CD14-positive monocyte (primary cell): ENCODE measurements at regions not wholly inside any gene's neighbourhood (a gene's known extent, or its start where the extent isn't known, plus 50 kb on each side); places are given as distances from the start of the nearest gene placed in this dataset.

Source experiments
- DNase-seq, 3 donors: peaks; one replicate each; pipeline ENCODE4 v3.0.0-alpha.2; 2011 to 2022
- H2AFZ ChIP-seq: 2 replicates; pipeline ENCODE4 v1.6.0; 2012; ENCODE audit warnings: mild to moderate bottlenecking, low read depth, low read length, inconsistent platforms; ENCODE audit not compliant: insufficient read depth, poor library complexity, severe bottlenecking
- H3K27ac ChIP-seq, 2 donors: 1 replicate in 1 of 2; 2 replicates in 1 of 2; pipeline ENCODE4 v1.5.1; 2012 to 2013; ENCODE audit warnings: low read length in 2 of 2, control low read depth in 1 of 2, inconsistent platforms in 1 of 2, low read depth in 1 of 2, mild to moderate bottlenecking in 1 of 2
- H3K27me3 ChIP-seq, 2 donors: one replicate each; pipeline versions ENCODE4 v1.6.0 to v1.6.1; 2011 to 2013; ENCODE audit warnings: low read length in 2 of 2; ENCODE audit not compliant: control insufficient read depth in 2 of 2, insufficient read depth in 2 of 2
- H3K36me3 ChIP-seq, 2 donors: replicated peaks in 1 of 2; 1 replicate in 1 of 2; 2 replicates in 1 of 2; pipeline versions ENCODE4 v1.5.1 to v1.6.1; 2012 to 2013; ENCODE audit warnings: low read length in 2 of 2, control low read depth in 1 of 2, inconsistent platforms in 1 of 2, mild to moderate bottlenecking in 1 of 2; ENCODE audit not compliant: insufficient read depth in 2 of 2, control insufficient read depth in 1 of 2
- H3K4me1 ChIP-seq, 2 donors: 1 replicate in 1 of 2; 2 replicates in 1 of 2; pipeline versions ENCODE4 v1.5.1 to v1.6.1; 2012 to 2013; ENCODE audit warnings: low read length in 2 of 2, control low read depth in 1 of 2, inconsistent platforms in 1 of 2, mild to moderate bottlenecking in 1 of 2, moderate library complexity in 1 of 2; ENCODE audit not compliant: insufficient read depth in 2 of 2, control insufficient read depth in 1 of 2
- H3K4me2 ChIP-seq: replicated peaks from 2 replicates; pipeline ENCODE3; 2012; ENCODE audit warnings: low read length, moderate library complexity, mild to moderate bottlenecking; ENCODE audit not compliant: poor library complexity, severe bottlenecking; ENCODE audit errors: extremely low read depth
- H3K4me3 ChIP-seq, 3 experiments: fragments of 200-600 bp in 1 of 3; sonication (generic) in 1 of 3; replicated peaks in 1 of 3; 1 replicate in 2 of 3; 2 replicates in 1 of 3; pipeline ENCODE4 v1.5.1; 2011 to 2013; ENCODE audit warnings: low read length in 3 of 3, mild to moderate bottlenecking in 3 of 3, control low read depth in 2 of 3, low read depth in 2 of 3, inconsistent platforms in 1 of 3, moderate library complexity in 1 of 3
- H3K79me2 ChIP-seq: 2 replicates; pipeline ENCODE4 v1.6.0; 2012; ENCODE audit warnings: mild to moderate bottlenecking, control low read depth, inconsistent platforms, low read length, moderate library complexity; ENCODE audit not compliant: insufficient read depth
- H3K9ac ChIP-seq: 2 replicates; pipeline ENCODE4 v1.6.0; 2017; ENCODE audit warnings: low read length, mild to moderate bottlenecking; ENCODE audit not compliant: insufficient read depth, poor library complexity, severe bottlenecking
- H3K9me3 ChIP-seq, 2 donors: replicated peaks in 1 of 2; 1 replicate in 1 of 2; 2 replicates in 1 of 2; pipeline versions ENCODE4 v1.5.1 to v1.6.1; 2012 to 2013; ENCODE audit warnings: low read length in 2 of 2, control low read depth in 1 of 2; ENCODE audit not compliant: control insufficient read depth in 1 of 2, insufficient read depth in 1 of 2
- H4K20me1 ChIP-seq: 2 replicates; pipeline ENCODE4 v1.6.0; 2012; ENCODE audit warnings: mild to moderate bottlenecking, low read length, control low read depth, moderate library complexity; ENCODE audit not compliant: insufficient read depth
- H3K27ac Mint-ChIP-seq, 7 donors: one replicate each; pipeline ENCODE4 v1.8.0; 2020; ENCODE audit warnings: mild to moderate bottlenecking in 7 of 7, mixed read lengths in 7 of 7, moderate library complexity in 6 of 7, inconsistent platforms in 2 of 7
- H3K27me3 Mint-ChIP-seq, 3 donors: one replicate each; pipeline ENCODE4 v1.8.0; 2021 to 2022; ENCODE audit warnings: low read depth in 3 of 3, mild to moderate bottlenecking in 3 of 3, mixed read lengths in 3 of 3, moderate library complexity in 3 of 3, inconsistent platforms in 1 of 3
- H3K36me3 Mint-ChIP-seq, 2 donors: one replicate each; pipeline ENCODE4 v1.8.0; 2020; ENCODE audit warnings: mixed read lengths in 2 of 2, inconsistent platforms in 1 of 2, mild to moderate bottlenecking in 1 of 2
- H3K4me1 Mint-ChIP-seq: one replicate; pipeline ENCODE4 v1.8.0; 2020; ENCODE audit warnings: mild to moderate bottlenecking, mixed read lengths
- H3K4me3 Mint-ChIP-seq, 2 donors: one replicate each; pipeline ENCODE4 v1.8.0; 2020; ENCODE audit warnings: mild to moderate bottlenecking in 2 of 2, mixed read lengths in 2 of 2, moderate library complexity in 1 of 2
- H3K9me3 Mint-ChIP-seq, 7 donors: one replicate each; pipeline ENCODE4 v1.8.0; 2020 to 2022; ENCODE audit warnings: mixed read lengths in 7 of 7, mild to moderate bottlenecking in 6 of 7, moderate library complexity in 6 of 7, inconsistent platforms in 2 of 7
- WGBS: methylation state at CpG from one replicate; pipeline ENCODE4 v1.1.5; 2013; ENCODE audit warnings: missing lambda C conversion rate; ENCODE audit not compliant: insufficient coverage; 5-methylcytosine and 5-hydroxymethylcytosine counted together
- intact Hi-C, 2 donors: fragments of 100-400 bp; cut with micrococcal nuclease; formaldehyde crosslinking; loops; one replicate each; pipeline versions ENCODE4 v1.15.0 to v1.15.1; 2023
- TF ChIP-seq, protein P1 (sequence below): fragments of 200-600 bp; IDR thresholded peaks from one replicate; pipeline ENCODE4 v1.8.0; 2022; ENCODE audit warnings: antibody characterized with exemption, mild to moderate bottlenecking

DNA sequence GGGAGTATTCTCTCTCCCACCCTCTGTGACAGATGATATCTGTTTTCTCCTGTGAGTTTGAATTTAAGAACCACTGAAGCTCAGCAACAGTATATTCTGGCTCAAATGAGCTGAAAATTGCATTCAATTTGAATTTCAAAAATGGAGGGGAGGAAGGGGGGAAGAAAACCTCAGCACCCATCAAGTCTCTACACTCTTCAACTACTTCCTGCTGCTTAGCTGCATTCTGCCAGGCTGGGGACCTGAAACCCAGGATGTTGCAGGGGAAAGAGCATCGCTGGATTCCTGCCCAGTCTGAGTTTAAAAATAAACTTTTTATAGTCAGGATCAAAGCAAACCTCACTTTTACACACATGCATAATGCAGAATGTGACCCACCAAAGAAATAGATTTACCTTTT lies 214.3 kb upstream of the ESRRG start:
- Mint-ChIP-seq H3K4me3 (no peak overlapping the region), H3K27me3 (peaks cover 0 to under 1% (median 0%) of the 10 kb centered on the region in 3 donors), H3K27ac (no peak overlapping the region), H3K9me3 (peaks cover 0 to 3% (median 0%) of the 10 kb centered on the region in 7 donors), H3K4me1 (no peaks in the 10 kb centered on the region), H3K36me3 (no peaks in the 10 kb centered on the region)
- Histone ChIP-seq H3K4me2 (no peak overlapping the region), H3K9me3 (no peaks in the 10 kb centered on the region), H3K36me3 (no peaks in the 10 kb centered on the region), H2AFZ (no peak overlapping the region), H3K9ac (no peak overlapping the region), H3K4me3 (no peak overlapping the region), H3K4me1 (no peaks in the 10 kb centered on the region), H3K79me2 (no peaks in the 10 kb centered on the region), H3K27ac (no peak overlapping the region), H3K27me3 (no peaks in the 10 kb centered on the region), H4K20me1 (no peaks in the 10 kb centered on the region)
- no CpG with 5 or more reads among the region's 1 CpG for WGBS
- intact Hi-C loops = no loop called here
- DNase-seq = no peak
- TF ChIP-seq, protein P1, sequence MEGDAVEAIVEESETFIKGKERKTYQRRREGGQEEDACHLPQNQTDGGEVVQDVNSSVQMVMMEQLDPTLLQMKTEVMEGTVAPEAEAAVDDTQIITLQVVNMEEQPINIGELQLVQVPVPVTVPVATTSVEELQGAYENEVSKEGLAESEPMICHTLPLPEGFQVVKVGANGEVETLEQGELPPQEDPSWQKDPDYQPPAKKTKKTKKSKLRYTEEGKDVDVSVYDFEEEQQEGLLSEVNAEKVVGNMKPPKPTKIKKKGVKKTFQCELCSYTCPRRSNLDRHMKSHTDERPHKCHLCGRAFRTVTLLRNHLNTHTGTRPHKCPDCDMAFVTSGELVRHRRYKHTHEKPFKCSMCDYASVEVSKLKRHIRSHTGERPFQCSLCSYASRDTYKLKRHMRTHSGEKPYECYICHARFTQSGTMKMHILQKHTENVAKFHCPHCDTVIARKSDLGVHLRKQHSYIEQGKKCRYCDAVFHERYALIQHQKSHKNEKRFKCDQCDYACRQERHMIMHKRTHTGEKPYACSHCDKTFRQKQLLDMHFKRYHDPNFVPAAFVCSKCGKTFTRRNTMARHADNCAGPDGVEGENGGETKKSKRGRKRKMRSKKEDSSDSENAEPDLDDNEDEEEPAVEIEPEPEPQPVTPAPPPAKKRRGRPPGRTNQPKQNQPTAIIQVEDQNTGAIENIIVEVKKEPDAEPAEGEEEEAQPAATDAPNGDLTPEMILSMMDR = no peak

DNA sequence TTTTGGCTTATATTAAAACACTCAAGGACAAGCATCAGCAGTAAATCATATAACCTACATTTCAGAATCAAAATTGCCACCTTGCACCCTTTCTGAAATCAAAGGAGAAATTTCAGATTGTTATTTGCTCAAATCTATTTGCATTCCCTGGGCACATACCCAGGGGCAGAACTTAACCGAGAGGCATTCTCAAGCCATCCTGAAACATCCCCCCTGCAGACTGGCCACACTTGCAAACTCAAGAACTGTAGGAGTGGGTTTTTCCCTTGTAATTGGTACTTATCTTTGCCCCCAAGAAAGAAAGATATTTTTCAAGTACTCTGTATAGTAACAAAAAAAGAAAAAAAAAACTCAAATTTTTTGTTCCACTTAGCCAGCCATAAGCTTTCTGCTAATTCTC lies 213.6 kb upstream of the ESRRG start:
- Mint-ChIP-seq H3K9me3 (peaks cover 0 to 6% (median 1%) of the 10 kb centered on the region in 7 donors), H3K4me1 (no peaks in the 10 kb centered on the region), H3K4me3 (no peak overlapping the region), H3K36me3 (no peaks in the 10 kb centered on the region), H3K27ac (no peak overlapping the region), H3K27me3 (peaks cover 0 to 2% (median 0%) of the 10 kb centered on the region in 3 donors)
- no CpG with 5 or more reads among the region's 1 CpG for WGBS
- Histone ChIP-seq H2AFZ (no peak overlapping the region), H3K79me2 (no peaks in the 10 kb centered on the region), H3K4me1 (no peaks in the 10 kb centered on the region), H3K36me3 (no peaks in the 10 kb centered on the region), H3K9me3 (peaks cover 0 to 2% of the 10 kb centered on the region in 2 donors), H3K9ac (no peak overlapping the region), H4K20me1 (no peaks in the 10 kb centered on the region), H3K4me3 (no peak overlapping the region), H3K4me2 (no peak overlapping the region), H3K27me3 (no peaks in the 10 kb centered on the region), H3K27ac (no peak overlapping the region)
- TF ChIP-seq, protein P1 = no peak
- intact Hi-C loops = no loop called here
- DNase-seq = no peak
